WI38 (cell line): ENCODE measurements at regions not wholly inside any gene's neighbourhood (a gene's known extent, or its start where the extent isn't known, plus 50 kb on each side); places are given as distances from the start of the nearest gene placed in this dataset.

Source experiments
- H3K4me3 ChIP-seq: 2 replicates; pipeline ENCODE4 v1.5.1; 2011; ENCODE audit warnings: low read depth, mild to moderate bottlenecking, control low read depth, low read length
- TF ChIP-seq, protein P1 (sequence below): IDR thresholded peaks from 2 replicates; pipeline ENCODE4 v1.5.1; 2012; ENCODE audit warnings: low read depth, mild to moderate bottlenecking, control low read depth, low read length

DNA sequence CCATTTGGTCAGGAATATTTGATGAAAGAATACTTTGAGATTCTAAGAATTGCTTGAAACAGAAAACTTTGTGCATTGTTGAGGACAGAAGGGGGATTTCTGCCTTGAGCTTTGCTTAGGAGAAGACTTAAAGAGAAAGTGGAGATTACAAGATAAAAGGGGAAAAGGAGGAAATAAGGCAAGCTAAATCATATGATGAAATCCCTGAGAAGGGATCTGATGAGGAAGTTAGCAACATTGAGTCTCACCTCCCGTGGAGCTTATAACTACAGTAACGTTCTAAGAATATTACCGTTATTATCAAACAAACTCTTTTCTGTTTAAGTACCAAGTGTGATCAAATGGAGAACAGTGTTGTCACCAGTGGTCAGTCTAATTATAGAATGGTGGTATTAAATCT is 414.7 kb upstream of the NAALADL2 start:
- TF ChIP-seq, protein P1, sequence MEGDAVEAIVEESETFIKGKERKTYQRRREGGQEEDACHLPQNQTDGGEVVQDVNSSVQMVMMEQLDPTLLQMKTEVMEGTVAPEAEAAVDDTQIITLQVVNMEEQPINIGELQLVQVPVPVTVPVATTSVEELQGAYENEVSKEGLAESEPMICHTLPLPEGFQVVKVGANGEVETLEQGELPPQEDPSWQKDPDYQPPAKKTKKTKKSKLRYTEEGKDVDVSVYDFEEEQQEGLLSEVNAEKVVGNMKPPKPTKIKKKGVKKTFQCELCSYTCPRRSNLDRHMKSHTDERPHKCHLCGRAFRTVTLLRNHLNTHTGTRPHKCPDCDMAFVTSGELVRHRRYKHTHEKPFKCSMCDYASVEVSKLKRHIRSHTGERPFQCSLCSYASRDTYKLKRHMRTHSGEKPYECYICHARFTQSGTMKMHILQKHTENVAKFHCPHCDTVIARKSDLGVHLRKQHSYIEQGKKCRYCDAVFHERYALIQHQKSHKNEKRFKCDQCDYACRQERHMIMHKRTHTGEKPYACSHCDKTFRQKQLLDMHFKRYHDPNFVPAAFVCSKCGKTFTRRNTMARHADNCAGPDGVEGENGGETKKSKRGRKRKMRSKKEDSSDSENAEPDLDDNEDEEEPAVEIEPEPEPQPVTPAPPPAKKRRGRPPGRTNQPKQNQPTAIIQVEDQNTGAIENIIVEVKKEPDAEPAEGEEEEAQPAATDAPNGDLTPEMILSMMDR, result no peak
- no peak overlapping the region for H3K4me3 ChIP-seq

DNA sequence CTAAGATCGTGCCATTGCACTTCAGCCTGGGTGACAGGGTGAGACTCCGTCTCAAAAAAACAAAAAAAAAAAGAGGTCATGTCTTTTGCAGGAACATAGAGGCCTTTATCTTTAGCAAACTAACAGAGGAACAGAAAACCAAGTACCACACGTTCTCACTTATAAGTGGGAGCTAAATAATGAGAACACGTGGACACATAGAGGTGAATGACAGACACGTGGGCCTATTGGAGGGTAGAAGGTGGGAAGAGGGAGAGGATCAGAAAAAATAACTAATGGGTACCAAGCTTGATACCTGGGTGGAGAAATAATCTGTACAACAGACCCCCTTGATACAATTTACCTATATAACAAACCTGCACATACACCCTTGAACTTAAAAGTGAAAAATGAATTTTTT is 401.4 kb upstream of the NAALADL2 start:
- TF ChIP-seq, protein P1, result no peak

DNA sequence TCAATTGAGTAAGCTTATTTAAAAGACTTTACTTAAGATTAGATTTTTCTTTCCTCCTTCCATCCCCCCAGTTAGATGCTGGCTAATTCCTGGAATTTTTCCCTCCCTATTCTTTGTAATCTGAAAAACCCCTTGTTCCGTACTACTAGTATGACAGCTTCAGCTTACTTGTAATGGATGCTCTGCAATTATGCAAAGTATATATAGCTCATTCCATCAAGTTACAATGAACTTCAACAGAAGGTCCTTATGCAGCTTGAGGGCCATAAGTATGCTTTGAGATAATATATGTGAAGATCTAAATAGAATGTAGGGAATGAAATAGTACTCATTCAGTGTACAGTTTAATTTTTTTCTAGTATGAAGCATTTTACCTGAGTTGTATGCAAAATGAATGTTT is 398.3 kb upstream of the NAALADL2 start:
- no peak overlapping the region for H3K4me3 ChIP-seq
- TF ChIP-seq, protein P1, result no peak

More for the DNA sequence above, 401.4 kb upstream of the NAALADL2 start:
- no peak overlapping the region for H3K4me3 ChIP-seq

DNA sequence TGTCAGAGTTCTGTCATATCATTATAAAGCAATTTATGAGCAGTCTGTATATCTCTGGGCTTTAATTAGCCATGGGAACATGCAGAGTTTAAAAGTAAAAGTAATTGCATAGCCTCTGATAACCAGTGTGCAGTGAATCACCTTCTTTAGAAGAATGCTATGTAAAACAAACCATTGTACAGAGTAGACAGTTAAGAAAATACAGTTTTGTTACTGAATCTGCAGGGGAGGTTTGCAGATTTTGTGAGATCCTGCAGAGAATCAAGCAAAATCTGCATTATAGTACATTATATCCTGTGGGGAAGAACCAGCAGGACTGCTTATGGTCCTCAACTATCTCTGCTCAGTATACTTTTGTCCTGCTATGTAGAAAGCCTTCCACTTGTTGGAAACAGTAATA is 396.2 kb upstream of the NAALADL2 start:
- TF ChIP-seq, protein P1, result no peak
- no peak overlapping the region for H3K4me3 ChIP-seq

DNA sequence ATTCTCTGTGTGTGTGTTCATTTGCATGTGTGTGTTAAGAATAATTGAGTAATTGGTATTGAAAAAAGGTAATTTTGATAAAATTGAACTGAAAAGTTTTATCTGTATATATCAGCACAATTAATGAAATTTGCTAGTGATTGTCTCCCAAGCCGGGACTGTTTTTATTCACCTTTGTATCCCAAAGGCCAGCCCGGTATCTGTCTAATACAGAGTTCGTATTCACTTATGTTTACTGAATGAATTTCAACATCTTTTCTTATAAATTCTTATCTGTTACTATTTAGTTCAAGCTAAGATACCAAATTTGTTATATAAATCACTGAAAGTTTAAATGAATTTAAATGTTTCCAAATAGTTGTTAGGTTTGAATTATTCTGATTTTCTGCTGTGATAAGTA is 394.0 kb upstream of the NAALADL2 start:
- no peak overlapping the region for H3K4me3 ChIP-seq
- TF ChIP-seq, protein P1, result no peak

DNA sequence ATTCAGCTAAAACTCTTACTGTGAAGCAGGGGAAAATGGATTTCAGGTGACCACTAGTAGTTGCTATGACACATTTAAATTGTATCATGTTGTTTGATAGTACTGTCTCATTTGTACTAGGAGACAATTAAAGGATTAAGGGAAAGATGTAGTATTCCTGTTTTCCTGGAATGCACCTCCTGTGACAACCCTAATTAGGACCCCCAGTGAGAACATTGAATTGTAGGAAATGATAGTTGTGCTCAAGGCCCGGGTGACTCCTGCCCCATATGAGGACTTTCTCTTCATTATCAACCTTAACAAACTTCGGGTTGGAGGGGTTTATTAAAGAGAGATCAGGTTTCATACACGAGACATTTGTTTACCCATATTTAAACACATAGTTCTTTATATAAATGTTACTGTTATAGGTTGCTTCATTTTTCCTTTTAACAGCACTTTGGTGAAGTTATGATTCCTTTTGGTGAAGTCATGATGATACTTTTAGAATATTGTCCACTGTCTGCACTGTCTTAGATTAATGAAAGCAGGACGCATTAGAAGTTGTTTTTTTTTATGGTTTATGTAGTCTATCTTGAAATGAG is 392.6 kb upstream of the NAALADL2 start:
- TF ChIP-seq, protein P1, result no peak
- H3K4me3 ChIP-seq, result no peak overlapping the region

DNA sequence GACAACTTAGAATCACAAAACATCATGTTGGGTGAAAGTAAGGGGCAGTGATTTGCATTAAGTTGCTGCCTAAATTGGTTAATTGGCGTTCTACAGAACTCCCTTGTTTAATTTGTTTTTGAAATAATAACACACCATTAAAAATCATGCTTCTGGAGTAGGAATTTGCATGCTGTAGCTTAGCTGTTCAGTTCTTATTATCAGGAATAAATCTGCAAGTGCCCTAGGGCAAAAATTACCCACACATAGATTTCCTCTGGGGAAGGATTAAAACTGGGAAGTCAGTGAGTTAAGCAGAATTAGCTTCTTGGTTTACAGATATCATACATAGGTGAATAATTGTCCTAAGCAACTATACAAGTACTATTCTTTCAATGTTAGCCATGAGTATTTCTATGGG is 381.6 kb upstream of the NAALADL2 start:
- TF ChIP-seq, protein P1, result no peak
- no peak overlapping the region for H3K4me3 ChIP-seq
